Activated CD4-positive, alpha-beta T cell treated with anti-CD3 and anti-CD28 coated beads for 24 hours (primary cell): ENCODE measurements at regions not wholly inside any gene's neighbourhood (a gene's known extent, or its start where the extent isn't known, plus 50 kb on each side); places are given as distances from the start of the nearest gene placed in this dataset.

Source experiments
- DNase-seq, 2 donors: peaks; one replicate each; pipeline ENCODE4 v3.0.0-alpha.2; 2020; ENCODE audit warnings: low read depth in 2 of 2

DNA sequence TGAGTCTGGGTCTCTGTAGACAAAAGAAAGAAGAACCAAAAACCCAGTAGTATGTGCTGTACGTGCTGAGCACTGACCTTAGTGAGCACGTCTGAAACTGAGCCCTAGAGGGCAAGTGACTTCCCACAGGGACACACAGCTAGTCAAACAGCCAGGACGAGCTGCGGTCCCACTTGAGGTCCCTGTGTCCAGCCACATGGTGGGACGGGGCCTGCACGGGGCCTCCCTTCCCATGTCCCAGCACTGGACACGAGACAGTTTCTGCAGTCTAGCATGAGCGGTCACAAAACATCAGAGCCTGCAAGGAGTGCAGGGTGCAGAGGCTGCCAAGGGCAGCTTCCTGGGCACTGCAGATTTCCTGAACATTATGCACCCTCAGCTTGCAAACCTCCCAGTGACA, 121.6 kb downstream of the NCOR2 start:
- DNase-seq, result no peak

DNA sequence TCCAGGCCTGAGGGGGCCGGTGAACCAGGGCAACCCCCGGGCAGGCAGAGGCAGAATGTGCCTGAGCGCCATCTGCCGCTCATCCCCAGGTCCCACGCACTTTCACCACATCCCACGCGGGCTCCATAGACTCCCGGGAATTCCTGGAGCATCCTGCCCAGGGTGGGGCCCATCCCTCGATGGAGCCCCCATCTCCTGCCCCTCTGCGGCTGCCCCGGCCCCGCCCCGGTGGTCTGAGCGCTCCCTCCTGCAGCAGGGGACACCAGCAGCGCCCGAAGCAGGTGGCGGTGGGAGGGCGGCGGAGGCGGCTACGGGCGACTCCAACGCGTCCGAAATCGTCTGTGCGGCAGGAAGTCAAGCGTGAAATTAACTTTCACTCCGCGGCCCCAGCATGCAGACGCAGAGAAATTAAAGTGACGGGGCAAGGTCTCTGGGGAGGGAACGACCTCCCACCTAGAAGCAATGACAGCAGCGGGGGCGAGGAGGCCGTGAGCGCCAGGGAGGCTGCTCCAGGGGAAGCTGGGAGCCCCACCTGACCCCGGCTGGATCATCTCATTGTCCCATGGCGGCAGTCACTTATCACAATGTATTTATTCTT, 122.2 kb downstream of the NCOR2 start:
- DNase-seq, result no peak

DNA sequence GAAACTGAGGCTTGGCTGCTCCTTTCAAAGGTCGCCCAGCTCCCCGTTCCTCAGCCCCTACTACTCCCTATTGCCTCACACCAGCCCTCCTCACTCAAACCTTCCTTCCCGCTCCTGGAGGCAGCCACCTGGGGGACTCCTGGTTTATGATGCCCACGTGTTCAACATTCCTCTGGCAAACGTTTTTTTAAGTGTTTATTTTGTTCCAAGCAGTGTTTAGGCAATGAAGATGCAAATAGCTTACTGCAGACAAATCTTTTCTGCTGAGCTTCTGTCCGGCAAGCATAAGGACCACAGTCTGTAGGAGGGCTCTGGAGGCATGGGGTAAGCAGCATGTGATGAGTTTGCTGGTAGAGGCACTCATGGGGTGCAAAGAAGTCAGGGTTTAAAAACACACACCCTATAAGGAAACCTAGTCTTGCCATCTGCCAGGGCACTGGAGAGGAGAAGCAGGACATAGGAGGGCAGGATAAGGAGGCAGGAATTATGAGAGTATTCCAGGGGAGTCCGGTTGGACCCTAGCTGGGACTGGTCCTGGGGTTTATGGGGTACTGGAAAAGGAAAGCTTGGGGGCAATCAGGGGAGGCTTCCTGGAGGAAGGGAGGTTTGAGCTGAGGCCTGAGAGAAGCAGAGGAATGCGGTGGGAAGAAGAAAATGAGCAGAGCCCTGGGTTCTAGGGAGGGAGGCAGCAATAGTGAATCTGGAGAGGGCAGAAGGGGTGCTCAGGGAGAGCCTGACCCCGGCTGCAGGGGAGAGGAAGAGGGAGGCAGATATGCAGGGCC, 123.3 kb downstream of the NCOR2 start:
- no peak for DNase-seq

DNA sequence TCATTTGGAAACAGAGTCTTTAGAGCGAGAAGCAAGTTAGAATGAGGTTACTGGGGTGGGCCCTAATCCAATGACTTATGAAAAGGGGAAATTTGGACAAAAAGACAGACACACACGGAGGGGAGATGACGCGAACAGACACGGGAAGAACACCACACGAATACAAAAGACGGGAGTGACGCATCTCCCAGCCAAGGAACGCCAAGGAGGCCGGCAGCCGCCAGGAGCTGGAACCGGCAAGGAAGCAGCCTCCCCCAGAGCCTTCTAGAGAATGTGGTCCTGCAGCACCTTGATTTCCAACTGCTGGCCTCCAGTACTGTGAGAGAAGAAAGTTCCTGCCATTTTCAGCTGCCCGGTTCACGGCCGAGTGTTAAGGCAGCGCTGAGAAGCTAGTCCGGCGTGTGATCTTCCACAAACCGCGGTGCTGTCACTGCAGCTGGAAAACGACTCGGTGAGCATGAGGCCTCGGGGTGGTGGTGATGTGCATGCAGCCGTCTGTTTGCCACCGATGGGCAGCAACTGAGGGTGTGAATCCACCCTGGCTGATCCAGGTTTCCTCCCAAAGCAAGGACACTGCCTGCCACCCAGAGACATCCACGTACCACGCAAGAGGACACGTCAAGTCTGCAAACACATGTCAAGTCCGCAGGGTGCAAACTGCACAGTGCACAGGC, 124.5 kb downstream of the NCOR2 start:
- no peak for DNase-seq

DNA sequence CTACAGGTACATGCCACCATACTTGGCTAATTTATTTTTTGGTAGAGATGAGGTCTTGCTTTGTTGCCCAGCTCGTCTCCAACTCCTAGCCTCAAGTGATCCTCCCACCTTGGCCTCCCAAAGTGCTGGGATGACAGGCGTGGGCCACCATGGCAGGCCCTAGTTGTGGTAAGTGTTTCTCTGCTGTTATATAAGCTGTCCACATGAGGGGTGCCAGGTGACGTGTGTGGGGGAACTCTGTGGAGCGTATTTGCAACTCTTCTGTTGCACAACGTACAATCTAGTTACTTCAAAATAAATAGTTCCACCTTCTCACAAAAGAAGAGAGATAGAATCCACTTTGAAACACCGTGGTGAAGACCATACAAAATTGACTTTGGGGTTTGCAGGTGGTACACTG, 125.1 kb downstream of the NCOR2 start:
- DNase-seq, result no peak

DNA sequence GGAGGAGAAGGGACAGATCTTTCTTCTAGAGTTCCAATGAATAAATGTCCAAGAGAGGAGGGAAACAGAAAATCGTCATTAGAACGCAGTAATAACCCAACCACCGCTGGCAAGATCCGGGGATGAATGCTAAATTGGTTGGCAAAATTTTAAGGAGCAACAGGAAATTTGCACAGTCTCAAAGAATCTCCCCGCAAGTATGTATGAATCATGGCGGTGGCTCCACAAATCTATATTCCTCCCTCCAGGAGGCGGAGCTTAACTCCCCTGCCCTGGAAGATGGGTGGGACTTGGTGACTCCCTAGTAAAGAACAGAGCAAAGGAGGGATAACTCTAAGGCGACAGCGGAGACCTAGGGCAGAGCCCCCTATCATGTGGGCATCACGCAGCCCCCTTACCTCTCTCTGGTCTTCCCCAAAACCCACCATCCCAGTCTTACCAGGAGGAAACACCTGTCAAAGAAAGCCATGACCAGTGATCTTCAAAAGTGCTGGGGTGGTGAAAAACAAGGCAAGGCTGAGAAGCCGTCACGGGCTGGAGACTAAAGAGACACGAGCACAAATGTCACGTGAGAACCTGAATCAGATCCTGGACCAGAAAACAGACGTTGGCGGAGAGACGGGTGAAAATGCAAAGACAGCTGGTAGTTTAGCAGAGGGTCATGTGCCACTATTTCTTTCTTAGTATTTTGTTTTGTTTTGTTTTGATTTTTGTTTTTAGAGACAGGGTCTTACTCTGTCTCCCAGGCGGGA, 125.8 kb downstream of the NCOR2 start:
- DNase-seq, result no peak

DNA sequence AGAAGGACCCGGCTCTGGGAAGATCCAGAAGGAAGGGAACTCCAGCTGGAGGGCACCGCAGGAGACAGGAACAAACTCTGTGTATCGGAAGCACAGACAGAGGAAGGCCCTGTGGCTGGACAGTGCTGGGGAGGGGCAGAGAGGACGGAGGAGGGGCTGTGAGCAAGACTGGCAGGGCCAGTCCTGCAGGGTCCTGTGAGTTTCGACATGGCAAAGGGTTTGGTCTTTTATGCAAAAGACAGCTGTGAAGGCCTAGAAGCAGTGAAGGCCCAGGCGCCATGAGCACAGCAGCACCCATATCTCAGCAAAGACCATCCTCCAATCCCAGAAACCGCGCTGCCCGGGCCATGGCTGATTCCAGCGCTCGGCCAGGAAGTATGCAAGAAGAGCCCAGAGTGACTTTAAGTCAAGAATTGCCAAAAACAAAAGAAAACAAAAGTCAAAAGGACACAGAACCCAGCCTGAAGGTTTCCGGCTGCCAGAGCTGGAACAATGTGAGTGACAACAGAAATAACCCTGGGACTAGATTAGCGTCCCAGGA, 126.5 kb downstream of the NCOR2 start:
- no peak for DNase-seq

DNA sequence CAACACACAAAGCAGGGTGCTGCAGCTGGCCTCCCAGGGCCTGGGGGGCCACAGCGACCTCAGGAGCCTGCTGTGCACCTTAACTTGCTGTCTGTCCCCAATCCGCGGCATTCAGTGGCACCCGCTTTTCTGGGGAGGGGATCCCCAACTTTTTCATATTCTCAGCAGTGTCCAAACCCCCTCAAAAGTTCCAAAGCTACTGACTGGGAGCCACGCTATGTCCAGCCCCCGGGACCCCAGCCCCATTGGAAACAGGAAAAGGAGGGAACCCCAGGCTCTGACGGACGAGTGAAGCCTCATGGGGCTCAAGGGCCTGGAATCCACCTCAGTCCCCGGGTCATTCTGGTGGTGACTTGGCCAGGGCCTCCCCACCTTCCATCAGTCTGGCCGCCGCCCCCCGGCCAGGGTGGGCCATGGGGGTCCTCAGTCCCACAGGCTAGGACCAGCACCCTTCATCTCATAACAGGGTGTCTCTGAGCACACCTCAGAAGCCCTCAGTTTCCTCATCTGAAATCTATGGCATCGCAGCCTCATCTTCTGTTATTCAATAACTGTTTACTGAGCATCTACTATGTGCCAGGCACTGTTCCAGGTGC, 127.3 kb downstream of the NCOR2 start:
- DNase-seq, result no peak

DNA sequence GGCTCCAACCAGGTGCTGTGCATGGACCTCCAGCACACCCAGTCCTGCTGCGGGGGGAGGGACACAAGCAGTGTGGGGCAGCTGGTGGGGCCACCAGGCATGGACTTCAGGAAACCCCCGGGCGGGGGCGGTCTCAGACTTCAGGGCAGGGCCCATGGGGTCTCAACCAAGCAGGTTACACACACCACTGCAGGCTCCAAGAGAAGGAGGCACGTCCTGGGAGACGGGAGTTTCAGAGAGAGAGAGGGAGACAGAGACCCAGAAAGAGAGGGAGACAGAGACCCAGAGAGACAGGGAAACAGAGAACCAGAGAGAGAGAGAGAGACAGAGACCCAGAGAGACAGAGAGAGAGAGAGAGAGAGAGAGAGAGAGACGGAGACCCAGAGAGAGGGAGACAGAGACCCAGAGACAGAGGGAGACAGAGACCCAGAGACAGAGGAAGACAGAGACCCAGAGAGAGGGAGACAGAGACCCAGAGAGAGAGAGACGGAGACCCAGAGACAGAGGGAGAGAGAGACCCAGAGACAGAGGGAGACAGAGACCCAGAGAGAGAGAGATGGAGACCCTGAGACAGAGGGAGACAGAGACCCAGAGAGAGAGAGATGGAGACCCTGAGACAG, 128.9 kb downstream of the NCOR2 start:
- no peak for DNase-seq

DNA sequence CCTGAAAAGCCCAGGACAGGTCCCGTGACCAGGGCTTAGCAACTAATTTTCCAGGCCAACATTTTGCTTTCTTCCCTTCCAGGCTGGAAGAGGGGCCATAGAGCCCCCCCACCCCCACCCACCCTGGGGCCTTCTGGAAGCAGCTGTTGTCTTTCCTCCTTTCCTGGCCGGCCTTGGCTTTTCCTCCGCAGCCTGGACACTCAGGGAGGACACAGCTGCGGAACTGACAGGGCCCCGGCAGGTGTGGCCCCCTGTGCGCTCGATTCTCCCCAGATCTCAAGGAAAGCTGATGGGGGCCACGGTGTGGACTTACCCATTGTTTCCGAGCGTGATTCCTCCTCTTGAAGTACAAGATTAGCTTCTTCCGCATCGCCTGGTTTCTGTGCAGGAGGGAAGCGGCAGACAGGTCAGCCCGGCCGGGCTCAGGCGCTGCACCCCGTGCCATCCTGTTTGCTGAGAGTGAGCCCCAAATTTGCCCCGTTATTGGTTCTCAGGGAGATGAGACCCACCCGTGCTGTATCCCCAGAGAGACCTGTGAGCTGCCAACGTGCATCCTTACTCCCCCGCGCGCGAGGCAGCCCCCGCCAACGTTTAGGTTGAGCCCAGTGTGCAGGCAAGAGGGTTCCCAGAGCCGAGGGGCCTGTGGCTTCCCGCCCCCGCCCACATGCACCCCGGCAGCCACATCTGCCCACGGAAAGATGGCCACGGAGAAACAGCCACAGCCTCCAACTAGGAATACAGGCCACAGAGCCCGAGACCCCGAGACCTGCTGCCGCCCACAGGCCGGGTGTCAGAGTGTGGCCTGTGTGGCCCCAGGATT, 129.6 kb downstream of the NCOR2 start:
- no peak for DNase-seq

DNA sequence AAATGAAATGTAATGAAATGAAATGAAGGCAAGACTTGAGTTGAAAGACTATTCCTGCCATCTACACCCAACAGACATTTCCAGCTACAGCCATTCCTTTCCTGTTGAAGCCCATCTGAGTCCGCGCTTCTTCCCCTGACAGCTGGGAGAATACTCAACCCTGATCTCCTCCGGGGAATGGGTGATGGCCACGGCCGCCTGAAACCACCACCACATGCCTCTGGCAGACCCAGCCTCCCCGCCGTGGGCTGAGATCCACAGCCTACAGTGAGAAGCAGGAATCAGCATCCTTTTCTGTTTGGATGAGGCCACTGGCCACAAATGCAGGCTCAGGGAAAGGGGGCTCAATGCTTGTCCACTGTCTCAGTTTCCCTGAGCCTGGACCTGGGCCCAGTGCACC, 130.3 kb downstream of the NCOR2 start:
- no peak for DNase-seq

DNA sequence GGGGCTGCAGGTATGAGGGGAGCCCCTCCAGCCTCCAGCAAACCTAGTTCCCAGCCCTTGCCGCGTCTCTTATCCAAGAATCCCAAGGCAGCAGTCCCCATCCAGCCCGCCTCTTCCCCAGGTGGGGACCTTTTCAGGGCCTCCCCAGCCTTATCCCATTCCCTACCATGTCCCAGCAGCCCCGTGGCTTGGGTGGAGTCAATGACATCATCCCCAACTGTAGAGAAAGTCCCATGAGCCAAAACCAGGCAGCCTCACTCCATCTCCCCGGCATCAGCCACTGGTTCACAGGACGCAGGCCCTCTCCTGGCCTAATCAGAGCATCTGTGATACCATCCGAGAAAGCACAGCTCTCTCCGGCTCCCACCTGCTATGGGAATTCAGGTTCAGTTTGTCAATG, 131.0 kb downstream of the NCOR2 start:
- no peak for DNase-seq

DNA sequence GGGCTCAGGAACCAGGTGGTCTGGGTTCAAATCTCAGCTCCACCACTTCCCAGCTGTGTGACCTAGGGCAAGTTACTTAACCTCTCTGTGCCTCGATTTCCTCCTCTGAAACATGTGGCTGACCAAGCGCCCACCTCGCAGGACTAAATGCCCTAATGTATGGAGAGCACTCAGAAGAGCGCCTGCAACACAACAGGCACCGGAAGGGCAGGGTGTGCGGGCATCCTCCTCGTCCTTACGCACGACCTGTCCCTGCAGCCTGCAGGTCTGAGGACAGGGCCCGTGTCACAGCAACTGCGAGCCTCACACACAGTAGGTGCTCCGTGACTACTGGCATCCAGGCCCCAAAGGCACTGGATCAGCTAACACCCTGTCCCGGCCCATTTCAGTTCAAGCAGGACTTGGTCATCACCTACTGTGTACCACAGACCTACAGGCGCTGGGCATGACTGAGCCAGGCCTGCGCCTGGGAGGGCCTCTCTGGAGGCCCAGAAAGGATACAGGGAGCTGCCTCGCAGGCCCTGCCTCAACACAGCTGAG, 131.5 kb downstream of the NCOR2 start:
- no peak for DNase-seq

DNA sequence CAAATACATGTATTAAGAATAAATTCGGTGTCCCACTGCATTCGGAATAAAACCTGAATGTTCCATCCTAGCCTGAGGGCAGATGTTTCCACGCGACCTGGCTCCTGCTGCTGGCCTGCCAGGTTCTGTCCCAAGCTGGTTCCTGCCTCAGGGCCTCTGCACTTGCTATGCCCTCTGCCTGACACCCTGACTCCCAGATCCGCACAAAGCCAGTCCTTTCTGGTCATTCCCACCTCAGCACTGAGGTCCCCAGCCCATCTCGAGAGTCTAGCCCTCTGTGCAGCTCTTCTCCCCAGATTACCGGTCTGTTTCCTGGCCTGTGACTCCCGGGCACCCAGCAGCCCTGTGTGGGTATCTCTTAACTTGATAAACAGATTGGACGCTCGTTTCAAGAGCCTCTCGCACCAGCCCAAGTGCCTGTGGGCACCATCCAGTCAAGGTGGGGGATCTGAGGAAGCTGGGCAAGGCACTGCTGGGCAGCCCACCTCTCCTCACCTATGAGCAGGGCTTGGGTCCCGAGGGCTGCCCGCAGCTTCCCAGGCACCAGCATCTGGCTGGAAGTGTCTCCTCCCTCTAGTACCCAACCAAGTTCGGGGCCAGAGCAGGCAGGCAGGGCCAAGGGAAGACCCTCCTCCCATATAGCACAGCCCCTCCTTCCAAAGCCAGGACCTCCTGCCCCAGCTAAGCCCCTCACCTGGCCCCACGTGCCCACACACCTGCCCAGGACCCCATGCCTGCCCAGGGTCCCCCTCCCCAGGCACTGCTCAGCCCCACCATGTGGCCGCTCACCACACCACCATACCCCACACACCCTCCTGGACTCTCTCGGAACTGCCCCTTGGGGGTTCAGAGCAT, 132.2 kb downstream of the NCOR2 start:
- DNase-seq, result no peak

DNA sequence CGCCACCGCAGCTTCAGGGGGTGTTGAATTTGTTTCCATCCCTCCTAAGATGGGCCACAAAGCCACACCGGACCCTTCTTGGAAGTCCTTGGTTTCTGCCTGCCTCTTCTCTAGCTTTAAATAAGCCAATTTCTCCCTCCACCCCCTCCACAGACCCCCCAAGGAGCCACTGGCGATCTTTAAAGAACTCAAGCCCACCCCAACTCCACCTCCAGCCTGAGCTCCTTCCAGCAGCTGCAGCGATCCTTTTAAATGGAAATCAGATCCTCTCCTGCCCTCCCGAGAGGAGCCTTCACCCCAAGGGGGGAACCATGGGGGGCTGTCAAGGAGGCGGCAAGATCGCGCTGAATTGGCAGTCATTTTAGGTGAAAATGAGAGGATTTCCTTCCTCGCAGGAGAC, 133.1 kb downstream of the NCOR2 start:
- DNase-seq, result no peak

DNA sequence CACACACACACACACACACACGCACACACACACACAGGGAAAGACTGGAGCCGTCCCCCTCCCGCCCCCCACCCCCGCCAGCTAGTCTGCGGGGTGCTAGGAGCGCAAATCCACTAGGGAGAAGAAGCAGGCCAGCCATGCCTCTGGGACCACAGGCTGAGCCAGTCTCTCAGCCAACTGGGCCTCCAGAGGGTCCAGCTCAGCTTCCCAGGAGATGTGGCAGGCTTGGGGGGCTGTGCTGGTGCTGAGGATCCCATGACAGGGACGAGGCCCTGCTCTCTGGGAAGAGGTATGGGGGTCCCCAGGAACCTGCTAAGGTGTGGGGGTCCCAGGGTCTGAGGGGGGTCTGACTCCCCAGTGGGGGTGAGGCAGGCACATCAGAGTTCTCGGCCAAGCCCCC, 133.5 kb downstream of the NCOR2 start:
- DNase-seq, result no peak

DNA sequence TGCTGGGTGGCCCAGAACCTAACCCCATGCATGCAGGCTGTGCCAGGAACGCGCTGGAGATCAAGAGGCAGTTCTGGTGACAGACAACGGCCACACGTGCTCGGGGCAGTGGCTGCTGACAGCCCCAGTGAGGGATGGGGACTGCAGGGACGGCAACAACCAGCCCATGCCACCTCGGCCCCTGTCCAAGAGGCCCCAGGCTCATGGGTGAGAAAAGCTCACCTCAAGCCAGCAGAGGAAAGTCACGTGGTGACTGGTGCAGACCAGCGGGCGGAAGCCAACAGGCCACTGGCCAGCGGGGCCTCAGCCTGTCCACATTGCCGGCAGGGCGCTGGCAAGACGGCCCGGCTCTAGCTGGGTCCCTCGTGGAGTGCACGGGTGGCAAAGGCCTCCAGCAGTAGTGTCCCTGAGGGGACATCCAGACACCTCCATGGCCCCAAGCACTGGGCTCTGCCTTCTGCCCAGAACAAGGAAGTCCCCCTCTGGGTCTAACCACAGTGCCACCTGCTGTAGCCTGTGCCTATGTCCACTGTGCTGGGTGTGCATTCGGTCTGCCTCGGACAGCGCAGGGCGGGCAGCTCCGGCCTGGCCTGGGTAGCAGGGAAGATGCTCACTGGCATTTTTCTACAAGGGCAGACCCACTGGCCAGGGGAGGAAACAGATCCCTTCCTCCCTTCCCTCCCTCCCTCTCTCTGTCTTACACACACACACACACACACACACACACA, 134.1 kb downstream of the NCOR2 start:
- no peak for DNase-seq

DNA sequence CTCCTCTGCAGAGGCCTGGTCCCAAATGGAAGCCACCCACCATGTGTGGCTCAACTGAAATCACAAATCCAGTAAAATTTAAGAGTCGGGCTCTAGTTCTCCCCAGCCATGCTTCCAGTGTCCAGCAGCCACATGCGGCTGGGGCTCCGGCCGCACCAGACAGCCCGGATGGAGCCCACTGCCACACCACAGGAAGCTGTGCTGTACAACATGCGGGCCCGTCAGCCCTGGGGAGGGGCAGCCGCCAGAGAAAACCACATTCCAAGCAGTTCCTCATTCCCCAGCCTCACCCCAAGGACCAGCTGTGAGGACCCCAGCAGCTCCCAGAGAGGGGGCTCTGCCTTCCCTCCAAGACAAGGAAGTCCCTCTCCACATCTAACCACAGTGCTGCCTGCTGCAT, 135.0 kb downstream of the NCOR2 start:
- DNase-seq, result no peak

DNA sequence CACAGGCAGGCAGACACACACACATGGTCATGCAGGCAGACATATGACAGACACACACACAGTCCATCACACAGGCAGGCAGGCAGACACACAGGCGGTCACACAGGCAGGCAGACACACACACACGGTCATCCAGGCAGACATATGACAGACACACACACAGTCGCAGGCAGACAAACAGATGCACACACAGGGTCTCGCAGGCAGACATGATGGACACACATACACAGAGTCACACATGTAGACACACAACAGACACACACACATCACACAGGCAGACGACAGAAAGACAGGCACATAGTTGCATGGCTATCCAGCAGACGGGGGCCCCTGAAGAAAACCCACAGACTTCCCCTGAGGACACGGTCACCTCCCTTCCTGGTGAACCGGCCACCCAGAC, 135.4 kb downstream of the NCOR2 start:
- DNase-seq, result no peak
